AG09309 (cell line): ENCODE measurements at regions not wholly inside any gene's neighbourhood (a gene's known extent, or its start where the extent isn't known, plus 50 kb on each side); places are given as distances from the start of the nearest gene placed in this dataset.

ENCODE experiments used
- DNase-seq: peaks from one replicate; pipeline ENCODE4 v3.0.0-alpha.2; 2010; ENCODE audit warnings: low read depth
- H3K4me3 ChIP-seq: 2 replicates; pipeline ENCODE4 v1.5.1; 2011; ENCODE audit warnings: mild to moderate bottlenecking, low read depth, low read length, moderate library complexity; ENCODE audit not compliant: control insufficient read depth
- CTCF ChIP-seq: IDR thresholded peaks from 2 replicates; pipeline ENCODE4 v1.5.1; 2011; ENCODE audit warnings: mild to moderate bottlenecking, low read depth, low read length, inconsistent platforms; ENCODE audit not compliant: insufficient read depth, control insufficient read depth; ENCODE audit errors: missing control alignments

GRCh38 chr4:99708551-99708950 lies 50.9 kb upstream of the C4orf54 start:
- no peak for DNase-seq
- no peak overlapping the region for H3K4me3 ChIP-seq
- no peak for TF ChIP-seq CTCF
